ENCODE measurements at regions not wholly inside any gene's neighbourhood (a gene's known extent, or its start where the extent isn't known, plus 50 kb on each side); places are given as distances from the start of the nearest gene placed in this dataset.

- intact Hi-C loops (cut with micrococcal nuclease) = no loop called here
- H3K27ac Mint-ChIP-seq = no peak overlapping the region
- ChIA-PET POLR2A (no interaction called here), CTCF (no interaction called here)
- no peaks in the 10 kb centered on the region for H3K36me3 Mint-ChIP-seq
- H3K4me3 Mint-ChIP-seq = no peak overlapping the region
- H3K27me3 Mint-ChIP-seq = no peaks in the 10 kb centered on the region
- peaks cover 11% of the 10 kb centered on the region for H3K9me3 Mint-ChIP-seq
- DNase-seq = no peak
- no peaks in the 10 kb centered on the region for H3K4me1 Mint-ChIP-seq (ENCODE audit: low read depth)
These were observed 555.3 kb upstream of the ZNF608 start for GRCh38 chr5:125301711-125302110.

GRCh38 chr5:125302577-125302976 is 556.1 kb upstream of the ZNF608 start:
- no peak for DNase-seq
- Mint-ChIP-seq H3K36me3 (no peaks in the 10 kb centered on the region), H3K4me1 (ENCODE audit: low read depth) (no peaks in the 10 kb centered on the region), H3K4me3 (no peak overlapping the region), H3K27ac (no peak overlapping the region), H3K27me3 (no peaks in the 10 kb centered on the region), H3K9me3 (peaks cover 16% of the 10 kb centered on the region)
- CTCF ChIA-PET = no interaction called here
- intact Hi-C loops (cut with micrococcal nuclease) = no loop called here
- POLR2A ChIA-PET = no interaction called here

- Mint-ChIP-seq H3K27me3 (no peaks in the 10 kb centered on the region), H3K4me3 (no peak overlapping the region), H3K4me1 (ENCODE audit: low read depth) (no peaks in the 10 kb centered on the region), H3K9me3 (peaks cover 29% of the 10 kb centered on the region), H3K27ac (no peak overlapping the region), H3K36me3 (no peaks in the 10 kb centered on the region)
- ChIA-PET POLR2A (no interaction called here), CTCF (no interaction called here)
- intact Hi-C loops (cut with micrococcal nuclease) = no loop called here
- DNase-seq = no peak
These were observed 560.3 kb upstream of the ZNF608 start for GRCh38 chr5:125306741-125307140.

GRCh38 chr5:125310749-125311148 is 564.3 kb upstream of the ZNF608 start:
- CTCF ChIA-PET = no interaction called here
- POLR2A ChIA-PET = no interaction called here
- no peaks in the 10 kb centered on the region for H3K27me3 Mint-ChIP-seq
- H3K36me3 Mint-ChIP-seq = no peaks in the 10 kb centered on the region
- peaks cover 32% of the 10 kb centered on the region for H3K9me3 Mint-ChIP-seq
- H3K27ac Mint-ChIP-seq = no peak overlapping the region
- DNase-seq = no peak
- intact Hi-C loops (cut with micrococcal nuclease) = no loop called here
- H3K4me1 Mint-ChIP-seq (ENCODE audit: low read depth) = no peaks in the 10 kb centered on the region
- no peak overlapping the region for H3K4me3 Mint-ChIP-seq

GRCh38 chr5:125311743-125312142 is 565.3 kb upstream of the ZNF608 start:
- H3K9me3 Mint-ChIP-seq = peaks cover 27% of the 10 kb centered on the region
- CTCF ChIA-PET = no interaction called here
- POLR2A ChIA-PET = no interaction called here
- no peaks in the 10 kb centered on the region for H3K27me3 Mint-ChIP-seq
- no peaks in the 10 kb centered on the region for H3K36me3 Mint-ChIP-seq
- no peak overlapping the region for H3K27ac Mint-ChIP-seq
- H3K4me1 Mint-ChIP-seq (ENCODE audit: low read depth) = no peaks in the 10 kb centered on the region
- no peak overlapping the region for H3K4me3 Mint-ChIP-seq
- DNase-seq = no peak
- intact Hi-C loops (cut with micrococcal nuclease) = no loop called here

- H3K4me1 Mint-ChIP-seq (ENCODE audit: low read depth) = no peaks in the 10 kb centered on the region
- H3K4me3 Mint-ChIP-seq = no peak overlapping the region
- no peak overlapping the region for H3K27ac Mint-ChIP-seq
- no peak for DNase-seq
- intact Hi-C loops (cut with micrococcal nuclease) = no loop called here
- no peaks in the 10 kb centered on the region for H3K36me3 Mint-ChIP-seq
- POLR2A ChIA-PET = no interaction called here
- CTCF ChIA-PET = no interaction called here
- H3K9me3 Mint-ChIP-seq = peaks cover 13% of the 10 kb centered on the region
- H3K27me3 Mint-ChIP-seq = no peaks in the 10 kb centered on the region
These were observed 567.1 kb upstream of the ZNF608 start for GRCh38 chr5:125313555-125313954.

GRCh38 chr5:125315306-125315705 is 568.9 kb upstream of the ZNF608 start:
- intact Hi-C loops (cut with micrococcal nuclease) = no loop called here
- POLR2A ChIA-PET = no interaction called here
- DNase-seq = no peak
- Mint-ChIP-seq H3K27me3 (no peaks in the 10 kb centered on the region), H3K4me1 (ENCODE audit: low read depth) (no peaks in the 10 kb centered on the region), H3K36me3 (no peaks in the 10 kb centered on the region), H3K9me3 (peaks cover 12% of the 10 kb centered on the region), H3K4me3 (no peak overlapping the region), H3K27ac (no peak overlapping the region)
- CTCF ChIA-PET = no interaction called here

GRCh38 chr5:125316391-125316790 is 570.0 kb upstream of the ZNF608 start:
- Mint-ChIP-seq H3K9me3 (peaks cover 14% of the 10 kb centered on the region), H3K36me3 (no peaks in the 10 kb centered on the region), H3K4me1 (ENCODE audit: low read depth) (no peaks in the 10 kb centered on the region), H3K27ac (no peak overlapping the region), H3K27me3 (no peaks in the 10 kb centered on the region), H3K4me3 (no peak overlapping the region)
- intact Hi-C loops (cut with micrococcal nuclease) = no loop called here
- no peak for DNase-seq
- CTCF ChIA-PET = no interaction called here
- POLR2A ChIA-PET = no interaction called here

- Mint-ChIP-seq H3K27me3 (no peaks in the 10 kb centered on the region), H3K4me3 (no peak overlapping the region), H3K4me1 (ENCODE audit: low read depth) (no peaks in the 10 kb centered on the region), H3K27ac (no peak overlapping the region), H3K36me3 (no peaks in the 10 kb centered on the region), H3K9me3 (peaks cover 17% of the 10 kb centered on the region)
- intact Hi-C loops (cut with micrococcal nuclease) = no loop called here
- ChIA-PET CTCF (no interaction called here), POLR2A (no interaction called here)
- DNase-seq = no peak
These were observed 570.6 kb upstream of the ZNF608 start for GRCh38 chr5:125316915-125317535.

- H3K9me3 Mint-ChIP-seq = peaks cover 15% of the 10 kb centered on the region
- H3K27ac Mint-ChIP-seq = no peak overlapping the region
- H3K27me3 Mint-ChIP-seq = no peaks in the 10 kb centered on the region
- no peaks in the 10 kb centered on the region for H3K4me1 Mint-ChIP-seq (ENCODE audit: low read depth)
- no peaks in the 10 kb centered on the region for H3K36me3 Mint-ChIP-seq
- POLR2A ChIA-PET = no interaction called here
- CTCF ChIA-PET = no interaction called here
- intact Hi-C loops (cut with micrococcal nuclease) = no loop called here
- H3K4me3 Mint-ChIP-seq = no peak overlapping the region
- DNase-seq = no peak
These were observed 571.1 kb upstream of the ZNF608 start for GRCh38 chr5:125317536-125317995.

GRCh38 chr5:125321654-125322053 is 575.2 kb upstream of the ZNF608 start:
- no peak overlapping the region for H3K4me3 Mint-ChIP-seq
- POLR2A ChIA-PET = no interaction called here
- H3K36me3 Mint-ChIP-seq = no peaks in the 10 kb centered on the region
- intact Hi-C loops (cut with micrococcal nuclease) = no loop called here
- H3K27ac Mint-ChIP-seq = no peak overlapping the region
- no peaks in the 10 kb centered on the region for H3K27me3 Mint-ChIP-seq
- H3K4me1 Mint-ChIP-seq (ENCODE audit: low read depth) = no peaks in the 10 kb centered on the region
- CTCF ChIA-PET = no interaction called here
- H3K9me3 Mint-ChIP-seq = peaks cover 8% of the 10 kb centered on the region
- no peak for DNase-seq

- no peak overlapping the region for H3K4me3 Mint-ChIP-seq
- ChIA-PET POLR2A (no interaction called here), CTCF (no interaction called here)
- no peaks in the 10 kb centered on the region for H3K27me3 Mint-ChIP-seq
- DNase-seq = no peak
- no peaks in the 10 kb centered on the region for H3K4me1 Mint-ChIP-seq (ENCODE audit: low read depth)
- H3K27ac Mint-ChIP-seq = no peak overlapping the region
- intact Hi-C loops (cut with micrococcal nuclease) = no loop called here
- no peaks in the 10 kb centered on the region for H3K36me3 Mint-ChIP-seq
- peaks cover 8% of the 10 kb centered on the region for H3K9me3 Mint-ChIP-seq
These were observed 577.2 kb upstream of the ZNF608 start for GRCh38 chr5:125323613-125324012.

- H3K27me3 Mint-ChIP-seq = no peaks in the 10 kb centered on the region
- no peaks in the 10 kb centered on the region for H3K36me3 Mint-ChIP-seq
- no peak for DNase-seq
- no peak overlapping the region for H3K4me3 Mint-ChIP-seq
- CTCF ChIA-PET = no interaction called here
- no peaks in the 10 kb centered on the region for H3K4me1 Mint-ChIP-seq (ENCODE audit: low read depth)
- POLR2A ChIA-PET = no interaction called here
- no peak overlapping the region for H3K27ac Mint-ChIP-seq
- H3K9me3 Mint-ChIP-seq = peaks cover 12% of the 10 kb centered on the region
- intact Hi-C loops (cut with micrococcal nuclease) = no loop called here
These were observed 579.2 kb upstream of the ZNF608 start for GRCh38 chr5:125325488-125326149.

Measured in activated CD4-positive, alpha-beta memory T cell treated with anti-CD3 and anti-CD28 coated beads for 36 hours (primary cell).